ENCODE measurements at regions not wholly inside any gene's neighbourhood (a gene's known extent, or its start where the extent isn't known, plus 50 kb on each side); places are given as distances from the start of the nearest gene placed in this dataset.

GRCh38 chr16:55252577-55252976, 71.4 kb upstream of the IRX6 start:
- no peak for DNase-seq (ENCODE audit: low spot score in 2 of 2)
- 95 to 96% methylated on average over 1 of the region's 1 CpG for WGBS, 2 donors
- H3K27me3 ChIP-seq, result no peaks in the 10 kb centered on the region
- no peaks in the 10 kb centered on the region for H3K36me3 ChIP-seq
- no peak overlapping the region for H3K27ac ChIP-seq
- no peaks in the 10 kb centered on the region for H3K4me1 ChIP-seq
- TF ChIP-seq POLR2A (IDR thresholded peaks at IDR 0.05) (no peak), EP300 (IDR thresholded peaks at IDR 0.05) (no peak), CTCF (IDR thresholded peaks at IDR 0.05) (no peak)
- H3K9me3 ChIP-seq, result peaks cover 0 to 7% (median 0%) of the 10 kb centered on the region in 4 donors
- no peak overlapping the region for H3K4me3 ChIP-seq

GRCh38 chr16:55253987-55254386, 70.0 kb upstream of the IRX6 start:
- Histone ChIP-seq H3K9me3 (peaks cover 0 to 7% (median 0%) of the 10 kb centered on the region in 4 donors), H3K4me3 (no peak overlapping the region), H3K27ac (no peak overlapping the region), H3K4me1 (no peaks in the 10 kb centered on the region), H3K36me3 (no peaks in the 10 kb centered on the region), H3K27me3 (no peaks in the 10 kb centered on the region)
- DNase-seq (ENCODE audit: low spot score in 2 of 2), result no peak
- TF ChIP-seq EP300 (IDR thresholded peaks at IDR 0.05) (no peak), CTCF (IDR thresholded peaks at IDR 0.05) (no peak), POLR2A (IDR thresholded peaks at IDR 0.05) (no peak)

GRCh38 chr16:55255733-55256282, 68.2 kb upstream of the IRX6 start:
- no peak for TF ChIP-seq CTCF (IDR thresholded peaks at IDR 0.05)
- TF ChIP-seq POLR2A (IDR thresholded peaks at IDR 0.05), result no peak
- TF ChIP-seq EP300 (IDR thresholded peaks at IDR 0.05), result no peak
- 65 to 67% methylated on average over 9 of the region's 9 CpGs for WGBS, 2 donors
- no peaks in the 10 kb centered on the region for H3K27me3 ChIP-seq
- H3K4me1 ChIP-seq, result no peaks in the 10 kb centered on the region
- no peak overlapping the region for H3K27ac ChIP-seq
- DNase-seq (ENCODE audit: low spot score in 2 of 2), result no peak
- no peak overlapping the region for H3K4me3 ChIP-seq
- H3K36me3 ChIP-seq, result no peaks in the 10 kb centered on the region
- peaks cover 0 to 7% (median 0%) of the 10 kb centered on the region in 4 donors for H3K9me3 ChIP-seq

- peaks cover 0 to 7% (median 0%) of the 10 kb centered on the region in 4 donors for H3K9me3 ChIP-seq
- TF ChIP-seq POLR2A (IDR thresholded peaks at IDR 0.05), result no peak
- TF ChIP-seq EP300 (IDR thresholded peaks at IDR 0.05), result no peak
- TF ChIP-seq CTCF (IDR thresholded peaks at IDR 0.05), result no peak
- no peak for DNase-seq (ENCODE audit: low spot score in 2 of 2)
- H3K4me1 ChIP-seq, result no peaks in the 10 kb centered on the region
- 85 to 86% methylated on average over 20 of the region's 20 CpGs for WGBS, 2 donors
- H3K27ac ChIP-seq, result no peak overlapping the region
- H3K36me3 ChIP-seq, result no peaks in the 10 kb centered on the region
- H3K27me3 ChIP-seq, result no peaks in the 10 kb centered on the region
- H3K4me3 ChIP-seq, result no peak overlapping the region
Measured at GRCh38 chr16:55256412-55257016, 67.5 kb upstream of the IRX6 start.

- Histone ChIP-seq H3K9me3 (peaks cover 0 to 7% (median 0%) of the 10 kb centered on the region in 4 donors), H3K27ac (no peak overlapping the region), H3K27me3 (no peaks in the 10 kb centered on the region), H3K4me3 (no peak overlapping the region), H3K36me3 (no peaks in the 10 kb centered on the region), H3K4me1 (no peaks in the 10 kb centered on the region)
- 36 to 38% methylated on average over 9 of the region's 9 CpGs for WGBS, 2 donors
- DNase-seq (ENCODE audit: low spot score in 2 of 2), result peak in 1 of 2 donors; percentile 32
- TF ChIP-seq CTCF (IDR thresholded peaks at IDR 0.05), result peak in 4 of 5 experiments; percentile 15 to 37 (median 36)
- TF ChIP-seq EP300 (IDR thresholded peaks at IDR 0.05), result no peak
Measured at GRCh38 chr16:55257966-55258613, 65.9 kb upstream of the IRX6 start.

Data from tibial nerve (tissue), 4 donors.